ENCODE measurements at regions not wholly inside any gene's neighbourhood (a gene's known extent, or its start where the extent isn't known, plus 50 kb on each side); places are given as distances from the start of the nearest gene placed in this dataset.

- no peak overlapping the region for H3K9ac ChIP-seq (ENCODE audit: low read length)
- no peaks in the 10 kb centered on the region for H3K27me3 ChIP-seq (replicated peaks in 1 of 4; ENCODE audit: control extremely low read depth in 1 of 4, control insufficient read depth in 3 of 4, insufficient read depth in 4 of 4, low read length in 3 of 4)
- no peak overlapping the region for H3K4me3 ChIP-seq (ENCODE audit: control extremely low read depth in 1 of 5, extremely low read depth in 1 of 5, insufficient read depth in 1 of 5, low read depth in 2 of 5, low read length in 4 of 5)
- Mint-ChIP-seq H3K27me3 (no peaks in the 10 kb centered on the region), H3K4me3 (no peak overlapping the region), H3K4me1 (peaks cover 3% of the 10 kb centered on the region), H3K9me3 (ENCODE audit: insufficient read depth) (peaks cover 5% of the 10 kb centered on the region), H3K27ac (no peak overlapping the region)
- WGBS (ENCODE audit: insufficient coverage) = 95% methylated on average over 2 of the region's 2 CpGs
- H3K79me2 ChIP-seq (ENCODE audit: control insufficient read depth, insufficient read depth, low read length) = no peaks in the 10 kb centered on the region
- H3K4me2 ChIP-seq (replicated peaks; ENCODE audit: low read depth, low read length, poor library complexity, severe bottlenecking) = no peak overlapping the region
- intact Hi-C loops (cut with micrococcal nuclease) = no loop called here
- DNase-seq (no peak), ATAC-seq (ENCODE audit: low read depth) (no peak)
- H3K27ac ChIP-seq (ENCODE audit: low read length in 2 of 2) = no peak overlapping the region
- H4K20me1 ChIP-seq (ENCODE audit: control insufficient read depth, insufficient read depth, low read length, poor library complexity, severe bottlenecking) = no peaks in the 10 kb centered on the region
- ChIA-PET CTCF (no interaction called here), POLR2A (no interaction called here)
- H3K4me1 ChIP-seq (ENCODE audit: control insufficient read depth in 2 of 2, insufficient read depth in 2 of 2, low read length in 2 of 2) = no peaks in the 10 kb centered on the region
- H2AFZ ChIP-seq (ENCODE audit: insufficient read depth, low read depth, low read length, poor library complexity, severe bottlenecking) = no peak overlapping the region
- no peak for TF ChIP-seq CTCF (IDR thresholded peaks at IDR 0.05)
- TF ChIP-seq EZH2 (IDR thresholded peaks at IDR 0.05; ENCODE audit: borderline replicate concordance, insufficient read depth, low read depth, low read length, poor library complexity, severe bottlenecking) = no peak
- no peaks in the 10 kb centered on the region for H3K36me3 ChIP-seq (replicated peaks in 1 of 2; ENCODE audit: control extremely low read depth in 1 of 2, control insufficient read depth in 1 of 2, extremely low read depth in 1 of 2, insufficient read depth in 2 of 2, low read length in 1 of 2)
- no peaks in the 10 kb centered on the region for H3K9me3 ChIP-seq (ENCODE audit: control extremely low read depth in 1 of 3, control insufficient read depth in 2 of 3, insufficient read depth in 1 of 3, low read length in 2 of 3)
These were observed 176.2 kb upstream of the GPRIN3 start for GRCh38 chr4:89483833-89484232.

DNA sequence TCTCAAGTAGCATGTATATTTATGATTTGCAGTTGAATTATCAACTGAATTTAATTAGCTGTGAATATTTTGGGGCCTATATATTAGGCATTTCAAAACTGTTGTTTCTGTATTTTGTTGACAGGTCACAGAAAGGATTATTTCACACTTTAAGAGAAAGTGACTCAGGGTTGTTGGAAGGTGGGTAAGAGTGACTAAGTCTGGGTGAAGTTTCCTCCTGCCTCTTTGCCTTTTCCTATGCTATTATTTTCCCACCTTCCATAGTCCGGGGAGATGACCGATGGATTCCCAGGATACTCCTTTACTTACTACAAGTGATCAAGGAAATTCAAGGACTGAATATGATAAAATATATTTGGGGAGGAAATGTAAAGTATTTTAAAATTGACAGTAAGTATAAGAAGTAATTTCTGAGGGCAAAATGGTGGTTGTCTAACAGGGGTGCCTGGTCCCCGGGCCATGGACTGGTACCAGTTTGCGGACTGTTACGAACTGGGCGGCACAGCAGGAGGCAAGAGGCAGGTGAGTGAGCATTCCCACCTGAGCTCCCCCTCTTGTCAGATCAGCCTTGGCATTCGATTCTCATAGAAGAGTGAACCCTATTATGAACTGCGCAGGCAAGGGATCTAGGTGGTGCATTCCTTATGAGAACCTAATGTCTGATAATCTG is 175.5 kb upstream of the GPRIN3 start:
- Histone ChIP-seq H3K27ac (ENCODE audit: low read length in 2 of 2) (no peak overlapping the region), H3K9me3 (ENCODE audit: control extremely low read depth in 1 of 3, control insufficient read depth in 2 of 3, insufficient read depth in 1 of 3, low read length in 2 of 3) (no peaks in the 10 kb centered on the region), H3K4me2 (replicated peaks; ENCODE audit: low read depth, low read length, poor library complexity, severe bottlenecking) (no peak overlapping the region), H2AFZ (ENCODE audit: insufficient read depth, low read depth, low read length, poor library complexity, severe bottlenecking) (no peak overlapping the region), H4K20me1 (ENCODE audit: control insufficient read depth, insufficient read depth, low read length, poor library complexity, severe bottlenecking) (no peaks in the 10 kb centered on the region), H3K9ac (ENCODE audit: low read length) (no peak overlapping the region), H3K79me2 (ENCODE audit: control insufficient read depth, insufficient read depth, low read length) (no peaks in the 10 kb centered on the region), H3K4me3 (ENCODE audit: control extremely low read depth in 1 of 5, extremely low read depth in 1 of 5, insufficient read depth in 1 of 5, low read depth in 2 of 5, low read length in 4 of 5) (no peak overlapping the region), H3K27me3 (replicated peaks in 1 of 4; ENCODE audit: control extremely low read depth in 1 of 4, control insufficient read depth in 3 of 4, insufficient read depth in 4 of 4, low read length in 3 of 4) (no peaks in the 10 kb centered on the region), H3K4me1 (ENCODE audit: control insufficient read depth in 2 of 2, insufficient read depth in 2 of 2, low read length in 2 of 2) (no peaks in the 10 kb centered on the region), H3K36me3 (replicated peaks in 1 of 2; ENCODE audit: control extremely low read depth in 1 of 2, control insufficient read depth in 1 of 2, extremely low read depth in 1 of 2, insufficient read depth in 2 of 2, low read length in 1 of 2) (no peaks in the 10 kb centered on the region)
- no peak for ATAC-seq (ENCODE audit: low read depth)
- Mint-ChIP-seq H3K4me3 (no peak overlapping the region), H3K9me3 (ENCODE audit: insufficient read depth) (peaks cover 5% of the 10 kb centered on the region), H3K27ac (no peak overlapping the region), H3K4me1 (peaks cover 3% of the 10 kb centered on the region), H3K27me3 (no peaks in the 10 kb centered on the region)
- ChIA-PET CTCF (no interaction called here), POLR2A (no interaction called here)
- WGBS (ENCODE audit: insufficient coverage) = 98% methylated on average over 4 of the region's 8 CpGs
- TF ChIP-seq CTCF (IDR thresholded peaks at IDR 0.05) (no peak), EZH2 (IDR thresholded peaks at IDR 0.05; ENCODE audit: borderline replicate concordance, insufficient read depth, low read depth, low read length, poor library complexity, severe bottlenecking) (no peak)
- no peak for DNase-seq
- intact Hi-C loops (cut with micrococcal nuclease) = no loop called here
